ENCODE measurements at regions not wholly inside any gene's neighbourhood (a gene's known extent, or its start where the extent isn't known, plus 50 kb on each side); places are given as distances from the start of the nearest gene placed in this dataset.

DNA sequence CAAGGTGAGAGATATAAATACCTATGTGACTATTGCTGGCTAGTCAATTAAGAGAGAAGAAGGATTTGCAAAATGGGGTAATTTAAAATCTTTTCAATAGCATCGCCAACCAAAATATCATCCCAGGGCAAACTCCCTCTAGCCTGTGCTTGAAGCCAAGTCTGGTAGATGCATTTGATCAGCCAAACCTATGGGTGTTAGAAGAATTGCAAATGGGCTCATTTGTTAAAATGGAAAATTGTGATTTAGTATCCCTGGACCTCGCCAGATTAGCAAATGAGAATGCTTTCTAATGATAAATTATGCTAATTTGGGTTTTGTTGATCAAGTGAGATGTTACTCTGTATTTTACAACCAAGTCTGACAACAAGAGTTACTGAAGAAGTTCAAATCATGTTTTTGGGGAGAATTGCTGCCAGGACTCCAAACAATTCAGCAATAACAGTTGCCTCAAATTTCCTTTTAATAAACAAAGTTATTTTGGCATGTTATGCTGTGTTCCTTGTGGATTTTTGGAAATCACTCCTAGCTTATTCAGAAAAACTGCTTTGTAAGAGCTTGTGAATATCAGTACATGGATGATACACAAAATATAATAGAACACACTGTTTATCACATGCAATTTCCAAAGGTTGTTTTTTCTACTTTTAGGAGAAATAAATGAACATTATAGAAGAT is 272.5 kb upstream of the PARD3B start:
- ATAC-seq (no peak), DNase-seq (ENCODE audit: missing footprints) (no peak)
- intact Hi-C loops (cut with DNase I): no loop called here

DNA sequence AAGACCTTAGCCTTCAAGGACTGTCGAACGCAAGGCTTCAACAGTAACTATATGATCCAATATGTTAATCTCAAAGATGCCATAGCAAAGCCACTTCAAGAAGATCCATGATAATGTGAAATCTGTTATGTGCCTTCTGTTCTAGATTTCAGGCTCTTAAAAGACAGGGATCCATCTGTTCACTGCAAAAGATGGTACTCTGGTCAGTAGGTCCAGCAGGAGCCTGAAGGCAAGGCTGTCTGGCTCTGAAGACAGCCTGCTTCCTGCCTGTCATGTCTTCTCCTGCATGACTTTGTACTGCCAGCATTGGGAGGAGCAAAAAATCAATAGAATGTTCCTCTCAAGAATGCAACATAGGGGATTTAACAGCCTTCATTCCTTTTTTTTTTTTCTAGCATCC is 270.8 kb upstream of the PARD3B start:
- DNase-seq (ENCODE audit: missing footprints): no peak
- no peak for ATAC-seq
- intact Hi-C loops (cut with DNase I): no loop called here

DNA sequence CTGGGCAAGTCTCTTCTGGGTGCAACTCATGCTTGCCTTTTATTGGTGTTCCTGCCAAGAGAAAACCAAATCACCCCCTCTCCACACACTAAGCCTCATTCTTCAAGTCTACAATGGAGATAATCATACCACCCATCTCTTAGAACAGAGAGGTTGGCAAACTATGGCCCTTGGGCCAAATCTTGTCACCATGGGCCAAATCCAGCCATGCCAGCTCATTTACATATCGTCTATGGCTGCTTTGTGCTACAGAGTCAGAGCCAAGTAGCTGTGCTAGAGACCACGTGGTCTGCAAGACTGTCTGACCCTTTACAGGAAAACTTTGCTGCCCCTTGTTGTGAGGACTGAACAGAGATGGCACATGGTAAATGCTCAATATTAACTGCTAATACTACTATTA is 270.3 kb upstream of the PARD3B start:
- intact Hi-C loops (cut with DNase I): no loop called here
- DNase-seq (ENCODE audit: missing footprints) (no peak), ATAC-seq (no peak)

DNA sequence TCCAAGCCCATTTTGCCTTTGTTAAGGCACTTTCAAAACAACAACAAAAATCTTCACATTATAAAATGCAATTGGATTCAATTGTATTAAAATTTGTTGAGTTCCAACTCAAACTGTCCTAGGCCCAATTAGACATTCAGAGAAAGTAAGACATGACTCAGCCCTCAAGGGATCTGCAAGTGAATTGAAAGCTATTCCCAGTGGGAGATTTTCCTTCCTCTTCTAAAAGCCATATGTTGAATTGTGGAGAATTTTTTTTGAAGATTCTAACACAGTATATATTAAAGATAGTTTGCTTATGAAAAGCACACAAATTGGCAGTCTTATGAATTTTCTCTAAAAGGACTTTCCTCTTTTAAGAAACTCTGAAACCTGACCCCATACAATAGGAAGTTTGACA is 268.0 kb upstream of the PARD3B start:
- ATAC-seq: no peak
- DNase-seq (ENCODE audit: missing footprints): no peak
- intact Hi-C loops (cut with DNase I): no loop called here

DNA sequence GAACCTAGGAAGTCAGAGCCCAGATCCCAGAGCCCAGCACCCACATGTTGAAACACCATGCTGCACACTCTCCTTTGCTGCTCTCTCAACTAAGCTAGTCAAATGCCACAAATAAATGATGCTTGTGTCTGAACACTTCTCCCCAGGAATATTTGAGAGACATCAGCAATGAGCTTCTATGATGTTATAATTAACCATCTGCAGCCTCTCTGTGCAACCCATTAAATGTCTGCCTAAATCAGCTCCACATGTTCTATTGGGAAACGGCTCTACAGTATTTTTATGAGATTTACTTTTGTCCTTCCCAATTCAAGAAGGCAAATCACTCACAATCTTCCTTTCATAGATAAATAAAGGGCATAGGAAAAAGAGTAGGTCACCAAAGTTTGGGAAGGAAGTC is 266.8 kb upstream of the PARD3B start:
- ATAC-seq (no peak), DNase-seq (ENCODE audit: missing footprints) (no peak)
- intact Hi-C loops (cut with DNase I): no loop called here

DNA sequence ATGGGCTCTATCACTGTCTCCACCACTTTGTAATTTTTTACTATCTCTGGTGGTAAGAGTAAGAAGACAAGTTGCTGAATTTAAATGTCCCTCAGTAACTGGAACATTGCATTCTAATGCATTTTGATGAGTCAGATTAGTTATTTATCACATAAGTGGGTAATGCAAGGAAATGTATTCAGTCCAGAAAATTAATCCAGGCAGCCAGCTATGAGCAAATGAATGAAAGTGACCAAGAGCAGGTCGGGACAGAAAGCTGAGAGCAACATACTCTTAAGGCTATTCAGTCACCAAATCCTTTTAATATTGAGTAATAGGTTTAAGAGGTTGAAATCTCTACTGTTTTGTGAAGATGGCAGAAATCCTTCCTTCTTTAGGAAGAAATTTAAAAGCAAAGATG is 265.5 kb upstream of the PARD3B start:
- intact Hi-C loops (cut with DNase I): no loop called here
- no peak for ATAC-seq

DNA sequence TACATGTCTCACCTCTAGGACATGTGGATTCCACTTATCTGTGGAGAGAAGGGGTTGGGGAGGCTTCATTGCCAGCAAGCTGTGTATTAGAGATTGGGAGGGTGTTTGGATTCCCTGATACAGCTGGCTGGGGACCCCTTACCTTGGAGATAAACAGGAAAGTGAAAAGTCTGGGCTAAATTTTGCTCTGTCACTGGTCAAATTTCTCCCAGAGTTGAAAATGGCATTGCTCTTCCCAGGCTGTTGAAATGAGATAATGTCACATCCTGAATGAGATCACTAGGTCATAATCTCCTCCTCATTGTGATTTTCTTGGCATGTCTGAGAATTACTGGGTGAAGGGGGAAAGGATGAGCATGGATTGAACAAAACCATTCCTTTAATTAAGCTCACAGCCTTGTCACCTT is 265.0 kb upstream of the PARD3B start:
- DNase-seq (ENCODE audit: missing footprints) (no peak), ATAC-seq (no peak)
- intact Hi-C loops (cut with DNase I): no loop called here

More for the DNA sequence above, 265.5 kb upstream of the PARD3B start:
- no peak for DNase-seq (ENCODE audit: missing footprints)

DNA sequence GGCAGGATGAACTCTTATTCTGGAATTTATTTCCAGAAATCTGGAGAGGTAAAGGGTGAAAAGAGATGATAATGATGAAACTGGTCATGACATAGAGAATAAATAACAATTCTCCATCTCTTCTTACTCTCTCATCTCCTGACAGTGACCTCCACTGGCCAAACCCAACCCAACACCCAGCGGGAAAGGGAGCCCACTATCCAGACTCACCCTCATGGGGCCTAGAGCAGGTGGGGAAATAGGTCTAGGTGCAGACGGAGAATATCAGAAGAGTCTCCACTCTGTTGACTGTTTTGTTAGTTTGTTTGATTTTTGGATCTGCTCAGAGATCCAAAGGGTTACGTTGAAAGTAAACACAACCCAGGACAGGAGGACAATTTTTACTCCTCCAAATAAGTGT is 263.2 kb upstream of the PARD3B start:
- DNase-seq (ENCODE audit: missing footprints): no peak
- ATAC-seq: no peak
- intact Hi-C loops (cut with DNase I): no loop called here

DNA sequence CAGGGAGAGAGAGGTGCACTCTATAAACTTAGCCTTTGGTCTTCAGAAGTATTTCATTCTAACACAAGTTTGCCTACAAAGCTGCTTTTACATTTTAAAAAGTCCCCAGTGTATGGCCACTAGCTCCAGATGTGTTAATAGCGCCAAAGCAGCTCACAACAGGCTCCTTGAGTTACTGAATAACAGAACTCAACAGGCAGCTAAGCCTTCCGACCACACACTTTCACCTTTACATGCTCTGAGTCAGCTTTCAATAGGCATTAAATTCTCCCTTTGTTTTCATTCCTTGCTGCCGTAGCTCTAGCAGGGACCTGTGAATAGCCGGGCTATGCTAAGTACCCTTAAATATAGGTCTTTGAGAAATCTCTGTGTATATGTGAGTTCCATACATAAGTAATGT is 262.8 kb upstream of the PARD3B start:
- DNase-seq (ENCODE audit: missing footprints): no peak

DNA sequence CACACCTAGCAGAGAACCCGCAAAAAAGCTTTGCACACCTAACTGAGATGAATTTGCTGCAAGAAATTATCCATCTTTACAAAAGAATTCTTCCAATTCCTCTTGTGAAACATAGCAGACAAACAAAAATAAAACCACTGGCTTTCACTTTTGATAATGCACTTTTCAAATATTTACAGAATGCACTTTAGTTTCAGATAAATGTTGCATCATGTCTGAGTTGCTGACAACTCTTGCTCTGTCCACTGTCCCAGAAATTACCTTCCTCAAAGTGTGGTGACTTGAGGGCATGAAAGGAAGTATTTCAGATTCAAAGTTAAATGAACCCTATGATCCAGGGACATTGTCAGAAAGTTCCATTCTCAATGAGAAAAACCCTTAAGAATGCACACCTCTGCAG is 256.2 kb upstream of the PARD3B start:
- ATAC-seq (no peak), DNase-seq (ENCODE audit: missing footprints) (no peak)
- intact Hi-C loops (cut with DNase I): no loop called here

More for the DNA sequence above, 262.8 kb upstream of the PARD3B start:
- ATAC-seq: no peak
- intact Hi-C loops (cut with DNase I): no loop called here

DNA sequence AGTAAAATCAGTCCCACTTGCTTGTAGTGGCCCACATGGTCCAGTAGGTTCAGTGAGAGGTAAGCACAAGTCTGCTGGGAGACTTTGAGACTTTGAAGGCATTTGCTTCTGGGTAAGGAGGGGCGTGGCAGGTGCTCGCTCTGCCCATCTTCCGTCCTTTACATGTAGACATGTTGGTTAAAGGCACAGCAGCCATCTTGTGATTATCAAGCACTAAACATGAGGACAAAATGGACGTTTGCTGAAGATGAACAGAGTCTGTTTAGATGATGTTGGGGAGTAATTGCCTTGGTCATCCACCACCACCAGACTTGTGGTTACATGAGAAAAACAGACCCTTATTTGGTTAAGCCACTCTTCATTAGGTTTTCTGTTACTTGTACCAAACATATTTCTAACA is 252.8 kb upstream of the PARD3B start:
- no peak for ATAC-seq
- intact Hi-C loops (cut with DNase I): no loop called here

DNA sequence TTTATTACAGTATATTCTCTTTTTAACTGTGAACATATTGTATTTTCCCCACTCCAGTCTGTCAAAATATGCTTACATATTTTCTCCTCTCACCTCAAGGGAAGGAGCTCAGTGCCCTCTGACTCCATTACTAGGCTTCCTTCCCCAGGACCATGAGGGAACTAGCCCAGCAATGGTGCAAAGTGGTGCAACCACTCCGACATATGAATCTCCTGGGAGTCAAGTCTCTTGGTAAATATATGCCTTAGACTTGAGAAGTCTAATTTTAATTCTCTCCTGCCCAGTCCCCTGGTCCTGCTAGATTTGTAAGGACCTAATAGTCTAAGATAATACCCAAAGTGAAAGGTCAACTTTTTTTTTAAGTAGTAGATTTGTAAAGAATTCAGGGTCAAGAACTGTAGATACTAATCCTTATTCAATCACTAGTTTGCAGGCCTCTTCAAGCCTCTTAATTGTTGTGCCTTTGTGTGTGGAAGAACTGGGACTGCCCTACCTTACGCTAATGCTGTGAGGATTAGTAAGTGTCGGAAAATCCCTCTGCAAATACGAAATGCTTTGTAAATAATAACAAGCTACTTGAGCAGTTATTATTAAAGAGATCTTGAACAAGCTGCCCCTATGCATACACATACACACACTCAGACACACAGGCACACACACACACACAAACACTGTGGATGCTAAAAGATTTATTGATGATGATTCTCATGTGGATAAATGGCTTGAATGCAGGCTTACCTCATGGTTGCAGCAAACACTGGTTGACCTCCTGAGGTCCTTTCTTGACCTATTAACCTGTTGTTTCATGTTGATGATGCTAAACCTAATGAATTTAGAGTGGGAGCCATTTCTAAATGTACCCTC is 251.2 kb upstream of the PARD3B start:
- DNase-seq (ENCODE audit: missing footprints) (no peak), ATAC-seq (no peak)
- intact Hi-C loops (cut with DNase I): no loop called here

More for the DNA sequence above, 252.8 kb upstream of the PARD3B start:
- no peak for DNase-seq (ENCODE audit: missing footprints)

DNA sequence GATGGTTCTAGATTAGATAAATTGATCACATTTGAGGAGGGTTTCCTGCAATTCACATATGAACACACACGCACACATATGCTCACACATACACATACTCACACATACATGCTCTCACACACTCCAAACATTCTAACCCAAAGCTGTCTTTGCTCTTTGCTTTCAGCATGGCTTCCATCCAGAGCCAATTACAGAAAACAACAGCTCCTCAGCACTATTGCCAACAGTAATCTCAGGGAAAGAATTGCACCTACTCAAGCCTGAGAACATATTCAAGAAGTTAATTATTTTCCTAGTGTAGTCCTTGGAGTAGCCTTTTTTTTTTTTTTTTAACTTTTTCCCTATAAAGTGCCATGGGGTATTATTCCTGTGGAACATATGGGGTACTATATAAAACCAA is 246.9 kb upstream of the PARD3B start:
- ATAC-seq (no peak), DNase-seq (ENCODE audit: missing footprints) (no peak)
- intact Hi-C loops (cut with DNase I): no loop called here

DNA sequence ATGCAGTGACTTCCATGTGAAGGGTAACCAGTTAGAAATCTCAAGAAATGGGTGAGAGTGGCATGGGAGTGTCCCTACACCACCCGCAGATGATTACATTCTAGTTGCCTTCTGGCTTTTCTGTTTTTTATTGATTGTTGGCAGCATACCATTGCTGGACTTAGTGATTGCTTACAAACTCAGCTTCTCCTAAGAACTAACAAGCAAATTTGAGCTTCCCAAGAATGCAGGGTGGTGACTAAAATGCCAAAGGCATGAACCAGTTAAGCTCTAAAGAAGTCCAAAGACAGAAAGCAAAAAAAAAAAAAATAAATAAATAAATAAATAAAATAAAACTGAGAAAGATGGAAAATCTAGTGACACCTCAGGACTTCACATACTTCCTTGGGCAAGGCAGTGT is 245.5 kb upstream of the PARD3B start:
- no peak for DNase-seq (ENCODE audit: missing footprints)
- no peak for ATAC-seq
- intact Hi-C loops (cut with DNase I): no loop called here

DNA sequence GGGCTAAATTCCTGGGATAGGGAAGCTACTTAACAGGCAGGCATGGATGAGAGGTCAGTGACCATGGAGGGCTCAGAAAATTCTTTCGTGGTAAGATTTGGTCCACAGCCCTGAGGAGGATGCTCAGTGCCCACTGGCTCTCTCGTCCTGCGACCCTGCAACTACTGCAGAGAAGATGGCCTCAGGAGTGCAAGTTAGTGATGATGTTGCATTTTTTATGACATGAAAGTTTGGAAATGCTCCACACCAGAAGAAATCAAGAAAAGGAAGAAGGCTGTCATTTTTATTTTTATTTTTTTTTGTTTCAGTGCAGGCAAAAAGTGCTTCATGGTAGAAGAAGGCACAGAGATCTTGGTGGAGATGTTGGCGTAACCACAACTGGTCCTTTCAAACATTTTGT is 238.6 kb upstream of the PARD3B start:
- DNase-seq (ENCODE audit: missing footprints): no peak
- intact Hi-C loops (cut with DNase I): no loop called here
- ATAC-seq: no peak

DNA sequence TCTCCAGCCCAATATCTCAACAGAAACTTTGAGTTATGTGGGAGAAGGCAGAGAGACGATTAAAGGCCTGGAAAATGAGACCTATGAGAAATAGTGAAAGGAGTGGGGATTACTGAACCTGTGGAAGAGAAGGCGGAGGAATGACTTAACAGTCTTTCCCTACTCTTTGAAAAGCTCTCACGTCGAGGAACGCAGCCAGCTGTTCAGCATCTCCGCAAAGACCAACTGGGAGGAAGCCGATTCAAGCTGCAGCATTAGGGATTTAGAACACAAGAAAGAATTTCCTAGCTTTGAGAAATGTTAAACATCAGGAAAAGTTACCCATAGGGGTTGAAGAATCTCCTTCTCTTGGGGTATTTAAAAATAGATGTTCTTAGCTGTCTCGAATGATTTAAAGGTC is 233.2 kb upstream of the PARD3B start:
- ATAC-seq: no peak
- no peak for DNase-seq (ENCODE audit: missing footprints)
- intact Hi-C loops (cut with DNase I): no loop called here

DNA sequence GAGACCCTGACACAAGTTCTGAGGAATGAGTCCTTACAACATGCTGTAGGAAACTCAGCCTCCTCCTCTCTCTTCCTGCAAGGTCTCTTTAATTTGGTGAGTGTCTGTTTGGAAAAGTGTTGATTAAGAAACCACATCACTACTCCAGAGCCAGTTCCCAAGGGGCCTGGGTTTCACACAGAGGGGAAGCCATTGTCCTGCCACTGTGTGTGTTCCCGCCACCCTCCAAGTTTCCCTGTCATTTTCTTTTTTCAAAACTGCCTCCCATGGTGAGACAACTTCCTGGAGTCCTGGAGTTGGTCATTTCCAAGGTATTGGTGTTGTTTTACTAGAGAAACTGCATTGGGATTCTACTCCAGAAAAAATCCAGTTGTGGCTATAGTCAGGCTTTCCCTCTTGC is 232.0 kb upstream of the PARD3B start:
- DNase-seq (ENCODE audit: missing footprints): no peak
- ATAC-seq: no peak
- intact Hi-C loops (cut with DNase I): no loop called here

DNA sequence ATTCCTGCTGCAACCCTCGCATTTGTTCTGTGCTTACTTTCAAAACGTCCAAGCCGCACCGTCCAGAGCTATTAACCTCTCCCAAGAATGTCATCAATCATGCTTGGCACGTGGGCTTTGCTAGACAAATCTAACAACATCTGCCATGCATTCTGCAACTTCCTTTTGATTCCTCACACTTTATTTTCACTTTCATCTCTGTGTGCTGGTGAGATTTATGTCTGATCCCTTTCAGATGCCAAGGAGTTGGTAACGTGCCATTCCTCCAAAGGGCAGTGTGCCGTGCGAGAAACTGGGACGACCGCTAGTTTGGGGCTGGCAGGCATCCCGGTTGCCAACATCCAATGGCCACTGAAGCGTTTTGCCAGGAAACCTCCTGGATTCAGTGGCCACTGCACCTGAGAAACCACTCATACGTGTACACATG is 230.0 kb upstream of the PARD3B start:
- ATAC-seq (no peak), DNase-seq (ENCODE audit: missing footprints) (no peak)
- intact Hi-C loops (cut with DNase I): no loop called here

DNA sequence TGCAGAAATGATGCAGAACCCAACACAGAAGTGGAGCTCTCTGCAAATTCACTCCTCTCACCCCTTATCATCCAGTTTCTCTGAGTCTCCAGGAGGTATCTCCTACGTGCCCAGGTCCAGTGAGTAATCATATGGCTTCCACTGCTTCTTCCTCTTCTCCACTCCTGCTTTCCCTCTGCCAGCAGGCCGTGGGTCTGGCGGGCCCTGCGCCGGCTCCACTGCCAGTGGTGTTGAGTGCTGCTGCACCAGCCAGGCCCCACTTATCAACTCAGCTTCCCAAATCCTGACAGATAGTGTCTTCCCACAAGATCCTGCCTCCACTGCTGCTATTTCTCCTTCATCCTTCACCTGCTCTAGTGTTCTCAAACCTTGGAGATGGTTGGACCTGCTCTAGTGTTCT is 227.6 kb upstream of the PARD3B start:
- no peak for DNase-seq (ENCODE audit: missing footprints)
- intact Hi-C loops (cut with DNase I): no loop called here
- ATAC-seq: no peak

DNA sequence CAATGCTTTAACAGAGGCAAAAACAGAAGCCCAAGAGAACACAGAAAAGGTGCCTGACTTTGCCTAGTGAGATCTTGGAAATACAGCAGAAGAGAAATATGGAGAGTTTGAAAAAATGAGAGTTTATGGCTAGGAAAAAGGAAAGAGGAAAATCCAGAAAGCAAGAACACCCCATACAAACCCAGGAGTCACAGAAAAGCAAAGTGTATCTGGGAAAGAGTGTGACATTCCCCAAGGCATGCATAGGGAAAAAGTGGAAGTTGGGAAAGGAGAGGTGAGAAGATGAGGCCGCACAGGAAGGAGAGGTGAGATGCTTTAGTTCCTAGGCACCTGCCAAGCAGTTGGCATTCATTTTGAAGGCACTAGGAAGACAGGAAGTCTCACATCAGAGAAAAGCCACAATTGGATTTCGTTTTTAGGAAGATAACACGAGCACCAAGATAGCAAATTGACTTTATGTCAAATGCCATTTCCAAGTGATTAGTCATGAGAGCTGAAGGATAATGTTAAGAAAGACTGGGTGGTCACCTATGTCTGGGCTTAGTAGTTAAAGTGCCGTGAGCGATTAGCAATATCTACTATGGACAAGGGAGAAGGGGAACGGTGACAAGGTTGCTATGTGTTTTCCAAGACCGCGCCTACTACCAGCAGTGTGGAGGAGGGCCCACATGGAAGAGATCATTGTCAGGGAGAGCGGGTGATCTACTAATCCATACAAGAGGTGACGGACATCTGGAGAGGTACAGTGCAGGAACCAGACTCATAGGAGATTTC is 224.1 kb upstream of the PARD3B start:
- no peak for DNase-seq (ENCODE audit: missing footprints)
- ATAC-seq: no peak
- intact Hi-C loops (cut with DNase I): loop anchor here (5.0 to 10.0 kb wide), 3 partner anchors 59 to 1604 kb away; no protein-coding TSS in a partner anchor
